ENCODE measurements at regions not wholly inside any gene's neighbourhood (a gene's known extent, or its start where the extent isn't known, plus 50 kb on each side); places are given as distances from the start of the nearest gene placed in this dataset.

GRCh38 chr3:102141928-102142239 lies 292.6 kb downstream of the NFKBIZ start:
- no peaks in the 10 kb centered on the region for H3K9me2 ChIP-seq (replicated peaks; ENCODE audit: insufficient read depth, low read length)
- H3K4me3 ChIP-seq (ENCODE audit: low read length), result no peak overlapping the region
- no peak overlapping the region for H3K4me2 ChIP-seq (ENCODE audit: low read depth, low read length)
- no peaks in the 10 kb centered on the region for H3K27me3 ChIP-seq (replicated peaks; ENCODE audit: insufficient read depth, low read length)
- no peaks in the 10 kb centered on the region for H3F3A ChIP-seq (ENCODE audit: insufficient read depth, low read length)
- H3K4me1 ChIP-seq (ENCODE audit: low read length), result no peaks in the 10 kb centered on the region
- no peaks in the 10 kb centered on the region for H4K20me1 ChIP-seq (ENCODE audit: insufficient read depth, low read length)
- no peaks in the 10 kb centered on the region for H3K36me3 ChIP-seq (replicated peaks; ENCODE audit: insufficient read depth, low read length)
- no peaks in the 10 kb centered on the region for H3K79me2 ChIP-seq (ENCODE audit: low read length)
- TF ChIP-seq EZH2 (optimal IDR thresholded peaks at IDR 0.05; ENCODE audit: low read depth, low read length), result no peak
- no peak for TF ChIP-seq CTCF (IDR thresholded peaks at IDR 0.05; ENCODE audit: low read length)
- no peak for TF ChIP-seq EZH2phosphoT487 (IDR thresholded peaks at IDR 0.05; ENCODE audit: low read length)
- H3K9me3 ChIP-seq (replicated peaks; ENCODE audit: insufficient read depth, low read length), result no peaks in the 10 kb centered on the region
- no peak for DNase-seq
- no peak overlapping the region for H3K27ac ChIP-seq (ENCODE audit: low read length)
- no peak overlapping the region for H2AFZ ChIP-seq (ENCODE audit: low read length)
- H3K9ac ChIP-seq (ENCODE audit: low read length), result no peak overlapping the region

DNA sequence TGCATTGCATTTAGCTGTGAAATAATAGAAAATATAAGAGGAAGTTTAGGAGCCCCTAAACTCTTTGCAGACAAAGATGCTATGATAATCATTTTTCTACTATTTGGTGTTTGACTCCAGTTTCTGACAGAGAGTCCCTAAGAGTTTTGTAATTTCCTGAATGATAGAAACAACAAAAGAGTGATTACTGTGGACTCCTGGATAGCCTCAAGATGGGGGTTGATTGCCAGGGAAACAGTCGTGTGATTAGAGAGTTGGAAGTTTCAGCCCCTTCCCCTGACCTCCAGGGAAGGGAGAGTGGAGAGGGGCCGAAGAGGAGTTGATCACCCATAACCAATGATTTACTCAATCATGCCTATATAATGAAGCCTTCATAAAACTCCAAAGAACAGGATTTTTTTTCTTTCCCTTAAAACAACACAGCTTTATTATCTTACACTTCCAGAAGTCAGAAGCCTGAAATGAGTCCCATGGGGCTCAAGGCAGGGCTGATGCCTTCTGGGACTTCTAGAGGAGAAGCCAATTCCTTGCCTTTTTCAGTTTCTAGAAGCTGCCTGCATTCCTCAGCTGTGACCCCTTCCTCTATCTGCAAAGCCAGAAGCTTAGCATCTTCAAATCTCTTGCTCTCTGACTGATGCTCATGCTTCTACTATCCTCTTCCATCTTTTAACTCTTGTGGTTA lies 292.3 kb upstream of the ZPLD1 start:
- no peak for DNase-seq
- H3K4me3 ChIP-seq (ENCODE audit: low read length), result no peak overlapping the region
- H3F3A ChIP-seq (ENCODE audit: insufficient read depth, low read length), result no peaks in the 10 kb centered on the region
- H2AFZ ChIP-seq (ENCODE audit: low read length), result no peak overlapping the region
- no peaks in the 10 kb centered on the region for H3K9me2 ChIP-seq (replicated peaks; ENCODE audit: insufficient read depth, low read length)
- no peak overlapping the region for H3K27ac ChIP-seq (ENCODE audit: low read length)
- TF ChIP-seq EZH2phosphoT487 (IDR thresholded peaks at IDR 0.05; ENCODE audit: low read length) (no peak), EZH2 (optimal IDR thresholded peaks at IDR 0.05; ENCODE audit: low read depth, low read length) (no peak), CTCF (IDR thresholded peaks at IDR 0.05; ENCODE audit: low read length) (no peak)
- no peaks in the 10 kb centered on the region for H3K79me2 ChIP-seq (ENCODE audit: low read length)
- H3K27me3 ChIP-seq (replicated peaks; ENCODE audit: insufficient read depth, low read length), result no peaks in the 10 kb centered on the region
- H4K20me1 ChIP-seq (ENCODE audit: insufficient read depth, low read length), result no peaks in the 10 kb centered on the region
- no peaks in the 10 kb centered on the region for H3K9me3 ChIP-seq (replicated peaks; ENCODE audit: insufficient read depth, low read length)
- no peaks in the 10 kb centered on the region for H3K4me1 ChIP-seq (ENCODE audit: low read length)
- H3K9ac ChIP-seq (ENCODE audit: low read length), result no peak overlapping the region
- no peak overlapping the region for H3K4me2 ChIP-seq (ENCODE audit: low read depth, low read length)
- no peaks in the 10 kb centered on the region for H3K36me3 ChIP-seq (replicated peaks; ENCODE audit: insufficient read depth, low read length)

GRCh38 chr3:102143536-102143935 lies 291.3 kb upstream of the ZPLD1 start:
- peaks cover 9% of the 10 kb centered on the region for H3K4me1 ChIP-seq (ENCODE audit: low read length)
- no peak for DNase-seq
- H3K9me3 ChIP-seq (replicated peaks; ENCODE audit: insufficient read depth, low read length), result no peaks in the 10 kb centered on the region
- no peaks in the 10 kb centered on the region for H3K9me2 ChIP-seq (replicated peaks; ENCODE audit: insufficient read depth, low read length)
- no peaks in the 10 kb centered on the region for H3K36me3 ChIP-seq (replicated peaks; ENCODE audit: insufficient read depth, low read length)
- no peak for TF ChIP-seq EZH2 (optimal IDR thresholded peaks at IDR 0.05; ENCODE audit: low read depth, low read length)
- no peak for TF ChIP-seq EZH2phosphoT487 (IDR thresholded peaks at IDR 0.05; ENCODE audit: low read length)
- TF ChIP-seq CTCF (IDR thresholded peaks at IDR 0.05; ENCODE audit: low read length), result no peak
- H3K4me2 ChIP-seq (ENCODE audit: low read depth, low read length), result no peak overlapping the region
- no peaks in the 10 kb centered on the region for H4K20me1 ChIP-seq (ENCODE audit: insufficient read depth, low read length)
- H3F3A ChIP-seq (ENCODE audit: insufficient read depth, low read length), result peaks cover 7% of the 10 kb centered on the region
- no peaks in the 10 kb centered on the region for H3K27me3 ChIP-seq (replicated peaks; ENCODE audit: insufficient read depth, low read length)
- no peak overlapping the region for H3K9ac ChIP-seq (ENCODE audit: low read length)
- no peaks in the 10 kb centered on the region for H3K79me2 ChIP-seq (ENCODE audit: low read length)
- H2AFZ ChIP-seq (ENCODE audit: low read length), result no peak overlapping the region
- no peak overlapping the region for H3K4me3 ChIP-seq (ENCODE audit: low read length)
- H3K27ac ChIP-seq (ENCODE audit: low read length), result no peak overlapping the region

Measured in MM.1S (cell line).